ENCODE measurements at regions not wholly inside any gene's neighbourhood (a gene's known extent, or its start where the extent isn't known, plus 50 kb on each side); places are given as distances from the start of the nearest gene placed in this dataset.

GRCh38 chr11:70745941-70746340 is 347.6 kb downstream of the CTTN start:
- in situ Hi-C loops (cut with HindIII; ENCODE audit: low sequenced_read_pairs): loop anchor here (10.0 to 25.0 kb wide), 2 partner anchors 101 to 234 kb away; no protein-coding TSS in a partner anchor

DNA sequence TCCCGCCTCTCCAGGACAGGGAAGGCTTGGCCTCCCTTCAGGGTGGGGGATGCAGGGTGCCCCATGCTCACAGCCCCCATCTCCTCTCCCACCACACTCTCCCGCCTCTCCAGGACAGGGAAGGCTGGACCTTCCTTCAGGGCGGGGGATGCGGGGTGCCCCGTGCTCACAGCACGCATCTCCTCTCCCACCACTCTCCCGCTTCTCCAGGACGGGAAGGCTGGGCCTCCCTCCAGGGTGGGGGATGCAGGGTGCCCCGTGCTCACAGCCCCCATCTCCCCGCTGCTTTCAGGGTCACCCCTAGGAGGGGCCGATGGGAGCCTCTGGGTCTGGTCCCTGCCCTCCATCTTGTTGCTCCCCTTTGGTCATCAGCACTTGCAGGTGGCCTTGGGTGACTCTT is 348.0 kb downstream of the CTTN start:
- in situ Hi-C loops (cut with HindIII; ENCODE audit: low sequenced_read_pairs): loop anchor here (10.0 to 25.0 kb wide), 2 partner anchors 102 to 234 kb away; no protein-coding TSS in a partner anchor

DNA sequence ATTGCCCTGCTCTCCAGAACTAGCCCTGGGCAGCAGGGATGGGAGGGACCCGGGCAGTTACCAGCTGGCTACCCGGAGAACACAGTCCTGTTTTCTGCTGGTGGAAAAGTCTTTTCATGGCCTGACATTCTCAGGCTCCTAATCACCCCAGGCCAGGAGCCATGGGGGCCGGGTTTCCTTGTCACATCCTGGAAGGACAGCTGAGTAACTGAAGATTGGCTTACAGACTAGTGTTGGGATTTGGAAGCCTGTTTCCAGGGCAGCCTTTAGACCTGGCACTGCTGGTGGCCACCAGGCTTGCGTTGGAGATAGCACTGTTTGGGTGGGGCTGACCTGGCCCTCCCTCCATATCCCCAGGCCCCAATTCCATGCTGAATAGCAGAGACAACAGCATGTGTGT is 349.0 kb downstream of the CTTN start:
- in situ Hi-C loops (cut with HindIII; ENCODE audit: low sequenced_read_pairs): loop anchor here (10.0 to 25.0 kb wide), 2 partner anchors 102 to 235 kb away; no protein-coding TSS in a partner anchor

DNA sequence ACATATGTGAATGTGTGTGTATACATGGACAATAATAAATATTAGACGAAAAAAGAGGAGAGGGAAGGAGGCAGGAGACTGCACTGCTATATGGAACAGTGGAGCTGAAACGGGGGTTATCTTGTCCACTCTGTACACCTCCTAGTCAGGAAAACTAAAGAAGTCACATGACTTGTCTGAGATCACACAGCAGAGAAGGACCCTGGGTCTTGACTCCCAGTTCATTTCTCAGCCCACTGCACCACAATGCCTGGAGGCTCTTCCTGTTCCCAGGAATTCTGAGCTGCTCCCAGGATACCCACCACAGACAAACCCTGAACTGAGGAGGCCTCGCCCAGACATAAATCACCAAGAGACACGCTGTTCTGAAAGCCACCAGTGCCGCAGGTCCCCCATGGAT is 349.6 kb downstream of the CTTN start:
- in situ Hi-C loops (cut with HindIII; ENCODE audit: low sequenced_read_pairs): loop anchor here (10.0 to 25.0 kb wide), 2 partner anchors 103 to 236 kb away; no protein-coding TSS in a partner anchor

GRCh38 chr11:70751142-70751734 is 352.9 kb downstream of the CTTN start:
- in situ Hi-C loops (cut with HindIII; ENCODE audit: low sequenced_read_pairs): no loop called here

DNA sequence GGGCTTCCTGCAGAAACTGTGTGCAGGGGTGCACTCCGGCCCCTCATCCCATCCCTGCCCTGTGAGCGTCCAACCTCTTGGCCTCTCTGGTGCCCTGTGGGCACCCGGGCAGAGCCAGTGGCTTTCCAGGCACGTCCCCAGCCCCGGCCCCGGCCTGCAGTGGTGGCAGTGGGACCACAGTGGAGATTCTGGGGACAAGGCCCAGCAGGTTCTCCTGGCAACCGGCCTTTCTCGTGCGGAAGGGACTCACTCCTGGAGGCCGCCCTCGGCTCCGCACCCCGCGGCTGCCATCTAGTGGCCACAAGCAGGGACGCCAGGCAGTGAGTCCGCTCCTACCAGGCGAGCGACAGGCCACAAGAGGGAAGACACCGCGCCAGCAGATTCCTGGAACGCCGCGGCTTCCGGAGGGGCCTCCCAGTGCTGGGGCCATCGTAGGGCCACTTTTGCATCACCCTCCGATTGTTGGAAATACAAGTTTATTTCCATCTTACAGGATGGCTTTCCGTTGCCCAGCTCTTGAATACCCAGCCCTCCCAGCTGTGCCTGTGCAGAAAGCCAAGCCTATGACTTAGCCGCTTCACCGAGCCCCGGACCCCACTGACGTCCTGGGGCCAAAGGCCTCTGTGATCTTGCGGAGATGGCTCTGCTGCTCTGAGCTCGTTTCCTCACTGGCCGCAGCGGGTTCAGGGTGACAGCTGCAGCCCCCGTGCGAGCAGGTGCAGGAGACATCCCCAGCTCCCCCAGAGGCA is 357.3 kb downstream of the CTTN start:
- in situ Hi-C loops (cut with HindIII; ENCODE audit: low sequenced_read_pairs): no loop called here

DNA sequence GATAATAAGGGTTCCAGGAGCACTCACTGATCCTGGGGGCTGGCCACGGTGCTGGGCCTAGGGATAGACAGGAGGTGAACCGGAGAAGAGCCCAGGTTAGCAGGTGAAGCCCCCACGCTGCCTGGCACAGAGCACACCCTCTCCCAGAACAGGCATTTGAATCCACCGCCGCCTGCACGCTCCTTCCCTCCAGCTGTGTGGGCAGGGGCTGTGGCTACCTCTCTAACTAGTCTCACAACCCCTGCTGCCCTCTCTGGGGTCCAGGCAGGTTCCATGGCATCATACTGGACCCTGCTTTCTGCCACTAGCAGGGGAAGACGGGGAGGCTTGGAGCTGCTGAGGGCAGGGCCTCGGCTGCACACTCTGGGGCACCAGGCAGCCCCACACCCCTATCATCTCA is 358.0 kb downstream of the CTTN start:
- in situ Hi-C loops (cut with HindIII; ENCODE audit: low sequenced_read_pairs): no loop called here

DNA sequence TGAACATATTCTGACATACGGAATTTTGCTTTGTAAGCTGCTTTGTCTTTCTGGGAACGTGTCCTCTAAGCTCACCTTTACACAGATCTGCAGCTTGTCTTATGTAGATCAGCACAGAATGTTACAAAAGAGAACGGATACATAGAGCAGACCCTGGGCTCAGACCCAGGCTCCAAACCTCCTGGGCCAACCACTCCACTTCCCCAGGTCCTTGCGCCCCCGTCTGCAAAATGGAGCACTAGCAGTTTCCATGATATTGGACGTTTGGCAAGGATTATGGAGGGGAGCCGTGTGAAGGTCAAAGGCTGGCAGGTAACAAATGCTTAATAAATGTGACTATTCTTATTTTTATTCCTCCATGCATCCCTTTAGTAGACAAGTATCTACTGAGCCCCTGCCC is 358.4 kb downstream of the CTTN start:
- in situ Hi-C loops (cut with HindIII; ENCODE audit: low sequenced_read_pairs): no loop called here

GRCh38 chr11:70757241-70757640 is 358.9 kb downstream of the CTTN start:
- in situ Hi-C loops (cut with HindIII; ENCODE audit: low sequenced_read_pairs): no loop called here

GRCh38 chr11:70758206-70758605 is 359.9 kb downstream of the CTTN start:
- in situ Hi-C loops (cut with HindIII; ENCODE audit: low sequenced_read_pairs): no loop called here

DNA sequence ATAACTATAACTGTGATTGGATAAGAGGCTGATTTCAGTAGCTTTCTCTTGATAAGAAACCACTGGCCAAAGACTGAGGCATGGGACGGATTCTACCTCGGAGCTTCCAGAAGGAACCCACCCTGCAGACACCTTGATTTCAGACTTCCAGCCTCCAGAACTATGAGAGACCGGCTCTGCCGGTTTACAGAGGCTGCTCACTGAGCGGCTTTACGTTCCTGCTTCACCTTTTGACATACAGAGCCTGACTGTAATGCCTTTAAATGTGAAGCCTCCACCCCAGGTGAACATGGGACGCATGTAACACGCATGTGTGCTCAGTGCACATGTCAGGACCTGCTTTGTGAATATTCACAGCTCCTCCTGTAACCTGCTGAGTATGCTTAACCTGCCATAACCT is 361.5 kb downstream of the CTTN start:
- in situ Hi-C loops (cut with HindIII; ENCODE audit: low sequenced_read_pairs): no loop called here

DNA sequence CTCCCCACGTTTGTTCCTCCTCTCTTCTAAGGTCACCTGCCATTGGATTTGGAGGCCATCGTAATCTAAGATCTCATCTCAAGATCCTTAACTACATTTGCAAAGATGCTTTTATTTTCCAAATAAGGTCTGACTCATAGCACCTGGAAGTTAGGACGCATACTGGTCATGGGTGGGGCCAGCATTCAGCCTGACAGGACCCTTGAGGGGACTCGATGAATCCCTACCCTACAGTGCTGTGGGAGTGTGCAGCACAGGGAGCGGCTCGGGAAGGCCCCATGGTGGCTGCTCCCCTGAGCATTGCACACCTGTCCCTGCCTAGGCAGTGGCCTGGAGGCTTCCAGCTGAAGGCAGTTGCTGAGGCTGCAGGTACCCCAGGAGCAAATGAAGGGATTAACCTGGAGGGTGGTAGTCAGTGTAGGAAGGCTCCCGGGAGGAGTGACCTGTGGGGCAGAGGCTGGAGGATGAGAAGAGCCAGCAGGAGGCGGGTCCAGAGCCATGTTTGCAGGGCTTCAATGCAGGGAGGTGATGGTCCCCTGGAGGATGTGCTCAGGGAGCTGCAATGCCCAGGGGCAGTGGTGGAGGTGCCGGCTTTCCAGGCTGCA is 362.2 kb downstream of the CTTN start:
- in situ Hi-C loops (cut with HindIII; ENCODE audit: low sequenced_read_pairs): no loop called here

- in situ Hi-C loops (cut with HindIII; ENCODE audit: low sequenced_read_pairs): no loop called here
Measured at GRCh38 chr11:70761094-70761907, 363.0 kb downstream of the CTTN start.

- in situ Hi-C loops (cut with HindIII; ENCODE audit: low sequenced_read_pairs): no loop called here
Measured at GRCh38 chr11:70761908-70762337, 363.6 kb downstream of the CTTN start.

DNA sequence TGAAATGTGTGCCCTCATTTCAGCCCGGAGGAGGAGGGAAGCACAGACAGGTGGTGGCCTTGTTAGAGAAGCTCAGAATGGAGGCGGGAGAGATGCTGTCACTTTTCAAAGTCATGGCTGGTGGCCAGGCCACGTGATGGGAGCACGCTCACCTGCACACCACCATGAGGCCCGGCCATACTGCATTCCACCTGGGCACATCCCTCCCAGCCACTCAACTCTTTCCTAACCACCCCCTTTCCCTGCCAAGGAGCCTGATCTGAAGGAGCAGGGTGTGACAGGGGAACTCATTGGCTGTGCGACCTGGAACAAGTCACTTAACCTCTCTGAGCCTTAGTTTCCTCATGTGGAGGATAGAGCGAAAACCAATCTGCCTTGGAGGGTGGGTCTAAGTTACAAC is 364.5 kb downstream of the CTTN start:
- in situ Hi-C loops (cut with HindIII; ENCODE audit: low sequenced_read_pairs): no loop called here

- in situ Hi-C loops (cut with HindIII; ENCODE audit: low sequenced_read_pairs): no loop called here
Measured at GRCh38 chr11:70763606-70764005, 365.3 kb downstream of the CTTN start.

DNA sequence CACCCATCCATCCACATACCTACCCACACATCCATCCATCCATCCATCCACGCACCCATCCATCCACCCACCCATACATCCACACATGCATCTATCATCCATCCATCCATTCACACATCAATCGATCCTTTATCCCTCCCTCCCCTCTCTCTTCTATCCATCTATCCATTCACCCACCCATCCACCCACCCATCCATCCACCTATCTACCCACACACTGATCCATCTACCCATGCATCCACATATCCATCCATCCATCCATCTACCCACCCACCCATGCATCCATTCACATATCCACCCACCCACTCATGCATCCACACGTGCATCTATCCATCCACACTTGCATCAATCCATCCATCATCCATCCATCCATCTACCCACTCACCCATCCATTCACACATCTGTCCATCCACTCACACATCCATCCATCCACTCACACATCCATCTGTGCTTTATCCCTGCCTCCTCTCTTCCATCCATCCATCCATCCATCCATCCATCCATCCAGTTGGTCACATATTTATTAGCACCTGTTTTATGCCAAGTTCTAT is 366.1 kb downstream of the CTTN start:
- in situ Hi-C loops (cut with HindIII; ENCODE audit: low sequenced_read_pairs): no loop called here

- in situ Hi-C loops (cut with HindIII; ENCODE audit: low sequenced_read_pairs): no loop called here
Measured at GRCh38 chr11:70766901-70767300, 368.6 kb downstream of the CTTN start.

GRCh38 chr11:70768346-70769095 is 370.2 kb downstream of the CTTN start:
- in situ Hi-C loops (cut with HindIII; ENCODE audit: low sequenced_read_pairs): no loop called here

DNA sequence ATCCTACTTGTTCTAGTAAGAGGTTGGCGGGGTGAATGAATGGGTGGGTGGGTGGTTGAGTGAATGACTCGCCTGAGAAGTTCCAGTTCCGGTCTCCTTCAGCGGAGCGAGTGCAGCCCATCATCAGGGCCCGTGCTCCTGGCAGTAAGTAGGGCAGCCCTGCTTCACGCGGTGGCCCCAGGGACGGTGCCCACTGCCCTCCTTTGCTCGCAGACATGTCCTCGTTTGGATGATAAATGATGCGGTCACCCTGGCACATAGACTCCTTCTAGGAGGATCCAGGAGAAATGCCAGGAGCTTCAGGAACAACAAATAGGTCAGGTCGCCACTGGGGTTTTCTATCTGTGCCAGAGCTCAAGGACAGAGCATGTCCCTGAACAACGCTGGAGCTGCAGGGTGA is 370.8 kb downstream of the CTTN start:
- in situ Hi-C loops (cut with HindIII; ENCODE audit: low sequenced_read_pairs): no loop called here
